ENCODE measurements at regions not wholly inside any gene's neighbourhood (a gene's known extent, or its start where the extent isn't known, plus 50 kb on each side); places are given as distances from the start of the nearest gene placed in this dataset.

- TF ChIP-seq, protein P1, sequence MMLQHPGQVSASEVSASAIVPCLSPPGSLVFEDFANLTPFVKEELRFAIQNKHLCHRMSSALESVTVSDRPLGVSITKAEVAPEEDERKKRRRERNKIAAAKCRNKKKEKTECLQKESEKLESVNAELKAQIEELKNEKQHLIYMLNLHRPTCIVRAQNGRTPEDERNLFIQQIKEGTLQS (IDR thresholded peaks at IDR 0.05), result no peak
- TF ChIP-seq CTCF (IDR thresholded peaks at IDR 0.05; ENCODE audit: low read depth, low read length, missing input control), result no peak
- TF ChIP-seq, protein P2, sequence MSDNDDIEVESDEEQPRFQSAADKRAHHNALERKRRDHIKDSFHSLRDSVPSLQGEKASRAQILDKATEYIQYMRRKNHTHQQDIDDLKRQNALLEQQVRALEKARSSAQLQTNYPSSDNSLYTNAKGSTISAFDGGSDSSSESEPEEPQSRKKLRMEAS (IDR thresholded peaks at IDR 0.05), result no peak
- TF ChIP-seq FOXA1 (IDR thresholded peaks at IDR 0.05), result no peak
- TF ChIP-seq EGR1 (IDR thresholded peaks at IDR 0.05; ENCODE audit: low read depth in 2 of 2), result no peak
- no peak for TF ChIP-seq REST (IDR thresholded peaks at IDR 0.05)
- TF ChIP-seq TAF1 (conservative IDR thresholded peaks at IDR 0.05), result no peak
- no peak for TF ChIP-seq GABPA (IDR thresholded peaks at IDR 0.05 in 1 of 2, conservative IDR thresholded peaks at IDR 0.05 in 1 of 2)
- no peak for TF ChIP-seq YY1 (IDR thresholded peaks at IDR 0.05)
- TF ChIP-seq HNF4G (IDR thresholded peaks at IDR 0.05), result no peak
Observed at GRCh38 chr9:94178927-94179326, 80.2 kb upstream of the ZNF169 start.

All from liver (tissue), 3 donors.